Peyer's patch (tissue), 4 donors: ENCODE measurements at regions not wholly inside any gene's neighbourhood (a gene's known extent, or its start where the extent isn't known, plus 50 kb on each side); places are given as distances from the start of the nearest gene placed in this dataset.

ENCODE experiments used
- POLR2A ChIP-seq, 2 donors: fragments of 450-650 bp; IDR thresholded peaks; one replicate each; pipeline ENCODE4 v1.5.1; 2017; ENCODE audit warnings: antibody characterized with exemption in 2 of 2, mild to moderate bottlenecking in 2 of 2, moderate library complexity in 2 of 2
- TF ChIP-seq, protein P1 (sequence below), 6 experiments: fragments of 450-650 bp in 4 of 6; fragments of 200-600 bp in 2 of 6; sonication (generic) in 1 of 6; IDR thresholded peaks; one replicate each; pipeline ENCODE4 v1.5.1; 2017 to 2019; ENCODE audit warnings: antibody characterized with exemption in 6 of 6, mild to moderate bottlenecking in 3 of 6, moderate library complexity in 1 of 6

DNA sequence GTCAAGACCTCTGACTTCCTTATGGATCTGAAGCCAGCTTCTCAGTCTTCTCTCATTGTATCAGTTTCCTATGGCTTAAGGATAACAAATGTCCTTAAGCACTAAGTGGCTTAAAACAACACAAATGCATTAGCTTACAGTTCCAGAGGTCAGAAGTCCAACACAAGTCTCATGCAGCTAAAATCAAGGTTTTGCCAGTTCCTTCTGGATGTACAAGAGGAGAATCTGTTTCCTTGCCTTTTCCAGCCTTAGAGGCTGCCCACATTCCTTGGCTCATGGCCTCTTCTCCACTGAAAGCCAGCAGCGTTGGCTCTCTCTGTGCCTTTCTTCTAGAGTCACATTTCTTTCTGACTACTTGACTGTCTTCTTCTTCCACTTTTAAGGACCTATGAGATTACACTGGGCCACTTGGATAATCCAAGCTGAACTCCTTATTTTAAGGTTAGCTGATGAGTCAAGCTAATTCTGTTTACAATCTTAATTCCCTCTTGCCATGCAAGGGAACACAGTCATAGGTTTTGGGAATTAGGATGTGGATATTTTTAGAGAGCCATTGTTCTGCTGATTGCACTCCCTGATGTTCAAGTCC, 179.0 kb downstream of the BCAS1 start:
- TF ChIP-seq POLR2A (IDR thresholded peaks at IDR 0.05): no peak
- TF ChIP-seq, protein P1, sequence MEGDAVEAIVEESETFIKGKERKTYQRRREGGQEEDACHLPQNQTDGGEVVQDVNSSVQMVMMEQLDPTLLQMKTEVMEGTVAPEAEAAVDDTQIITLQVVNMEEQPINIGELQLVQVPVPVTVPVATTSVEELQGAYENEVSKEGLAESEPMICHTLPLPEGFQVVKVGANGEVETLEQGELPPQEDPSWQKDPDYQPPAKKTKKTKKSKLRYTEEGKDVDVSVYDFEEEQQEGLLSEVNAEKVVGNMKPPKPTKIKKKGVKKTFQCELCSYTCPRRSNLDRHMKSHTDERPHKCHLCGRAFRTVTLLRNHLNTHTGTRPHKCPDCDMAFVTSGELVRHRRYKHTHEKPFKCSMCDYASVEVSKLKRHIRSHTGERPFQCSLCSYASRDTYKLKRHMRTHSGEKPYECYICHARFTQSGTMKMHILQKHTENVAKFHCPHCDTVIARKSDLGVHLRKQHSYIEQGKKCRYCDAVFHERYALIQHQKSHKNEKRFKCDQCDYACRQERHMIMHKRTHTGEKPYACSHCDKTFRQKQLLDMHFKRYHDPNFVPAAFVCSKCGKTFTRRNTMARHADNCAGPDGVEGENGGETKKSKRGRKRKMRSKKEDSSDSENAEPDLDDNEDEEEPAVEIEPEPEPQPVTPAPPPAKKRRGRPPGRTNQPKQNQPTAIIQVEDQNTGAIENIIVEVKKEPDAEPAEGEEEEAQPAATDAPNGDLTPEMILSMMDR (IDR thresholded peaks at IDR 0.05): no peak
